ENCODE measurements at regions not wholly inside any gene's neighbourhood (a gene's known extent, or its start where the extent isn't known, plus 50 kb on each side); places are given as distances from the start of the nearest gene placed in this dataset.

GRCh38 chr10:28875549-28876081, 198.3 kb downstream of the BAMBI start:
- H3K36me3 Mint-ChIP-seq (ENCODE audit: low read depth), result no peaks in the 10 kb centered on the region
- H3K9me3 Mint-ChIP-seq (ENCODE audit: low read depth), result no peaks in the 10 kb centered on the region
- DNase-seq (ENCODE audit: low spot score), result no peak
- peaks cover 14% of the 10 kb centered on the region for H3K4me1 Mint-ChIP-seq (ENCODE audit: low read depth)
- TF ChIP-seq CTCF (IDR thresholded peaks at IDR 0.05), result no peak
- H3K27me3 Mint-ChIP-seq (ENCODE audit: low read depth), result no peaks in the 10 kb centered on the region
- H3K27ac Mint-ChIP-seq (ENCODE audit: unreplicated experiment), result no peak overlapping the region
- H3K4me3 Mint-ChIP-seq (ENCODE audit: unreplicated experiment), result no peak overlapping the region

- no peak for TF ChIP-seq CTCF (IDR thresholded peaks at IDR 0.05)
- H3K4me1 Mint-ChIP-seq (ENCODE audit: low read depth), result peaks cover 17% of the 10 kb centered on the region
- H3K9me3 Mint-ChIP-seq (ENCODE audit: low read depth), result no peaks in the 10 kb centered on the region
- no peaks in the 10 kb centered on the region for H3K36me3 Mint-ChIP-seq (ENCODE audit: low read depth)
- H3K27me3 Mint-ChIP-seq (ENCODE audit: low read depth), result no peaks in the 10 kb centered on the region
- H3K27ac Mint-ChIP-seq (ENCODE audit: unreplicated experiment), result no peak overlapping the region
- H3K4me3 Mint-ChIP-seq (ENCODE audit: unreplicated experiment), result no peak overlapping the region
- DNase-seq (ENCODE audit: low spot score), result no peak
Observed at GRCh38 chr10:28878236-28878970, 201.1 kb downstream of the BAMBI start.

GRCh38 chr10:28879246-28879645, 201.9 kb downstream of the BAMBI start:
- H3K27ac Mint-ChIP-seq (ENCODE audit: unreplicated experiment), result no peak overlapping the region
- no peak overlapping the region for H3K4me3 Mint-ChIP-seq (ENCODE audit: unreplicated experiment)
- peaks cover 17% of the 10 kb centered on the region for H3K4me1 Mint-ChIP-seq (ENCODE audit: low read depth)

GRCh38 chr10:28879875-28880682, 202.8 kb downstream of the BAMBI start:
- H3K27ac Mint-ChIP-seq (ENCODE audit: unreplicated experiment), result peak overlapping the region; percentile 82
- no peaks in the 10 kb centered on the region for H3K9me3 Mint-ChIP-seq (ENCODE audit: low read depth)
- TF ChIP-seq CTCF (IDR thresholded peaks at IDR 0.05), result no peak
- no peak for DNase-seq (ENCODE audit: low spot score)
- H3K27me3 Mint-ChIP-seq (ENCODE audit: low read depth), result no peaks in the 10 kb centered on the region
- no peaks in the 10 kb centered on the region for H3K36me3 Mint-ChIP-seq (ENCODE audit: low read depth)
- peak overlapping the region; percentile 13 for H3K4me3 Mint-ChIP-seq (ENCODE audit: unreplicated experiment)
- peaks cover 17% of the 10 kb centered on the region for H3K4me1 Mint-ChIP-seq (ENCODE audit: low read depth)

More at GRCh38 chr10:28879246-28879645, 201.9 kb downstream of the BAMBI start:
- TF ChIP-seq CTCF (IDR thresholded peaks at IDR 0.05), result no peak
- H3K36me3 Mint-ChIP-seq (ENCODE audit: low read depth), result no peaks in the 10 kb centered on the region
- no peaks in the 10 kb centered on the region for H3K27me3 Mint-ChIP-seq (ENCODE audit: low read depth)
- H3K9me3 Mint-ChIP-seq (ENCODE audit: low read depth), result no peaks in the 10 kb centered on the region
- DNase-seq (ENCODE audit: low spot score), result no peak

- H3K4me1 Mint-ChIP-seq (ENCODE audit: low read depth), result peaks cover 15% of the 10 kb centered on the region
- DNase-seq (ENCODE audit: low spot score), result no peak
- H3K27ac Mint-ChIP-seq (ENCODE audit: unreplicated experiment), result peak overlapping the region; percentile 82
- no peaks in the 10 kb centered on the region for H3K36me3 Mint-ChIP-seq (ENCODE audit: low read depth)
- no peaks in the 10 kb centered on the region for H3K9me3 Mint-ChIP-seq (ENCODE audit: low read depth)
- H3K4me3 Mint-ChIP-seq (ENCODE audit: unreplicated experiment), result no peak overlapping the region
- no peak for TF ChIP-seq CTCF (IDR thresholded peaks at IDR 0.05)
- H3K27me3 Mint-ChIP-seq (ENCODE audit: low read depth), result no peaks in the 10 kb centered on the region
Observed at GRCh38 chr10:28880683-28880950, 203.3 kb downstream of the BAMBI start.
